ENCODE measurements at regions not wholly inside any gene's neighbourhood (a gene's known extent, or its start where the extent isn't known, plus 50 kb on each side); places are given as distances from the start of the nearest gene placed in this dataset.

GRCh38 chr18:51523671-51524070, 326.2 kb upstream of the MEX3C start:
- ATAC-seq (no peak), DNase-seq (no peak)
- no peaks in the 10 kb centered on the region for H3K4me1 ChIP-seq
- intact Hi-C loops (cut with DNase I): no loop called here
- WGBS, 2 donors: 62 to 65% methylated on average over 3 of the region's 3 CpGs
- H3K9me3 ChIP-seq: no peaks in the 10 kb centered on the region
- no peaks in the 10 kb centered on the region for H3K36me3 ChIP-seq (replicated peaks in 1 of 2; ENCODE audit: insufficient read depth in 1 of 2, low read depth in 2 of 2)
- no peak overlapping the region for H3K27ac ChIP-seq
- H3K27me3 ChIP-seq: no peaks in the 10 kb centered on the region
- no peak overlapping the region for H3K4me3 ChIP-seq
- TF ChIP-seq POLR2A (IDR thresholded peaks at IDR 0.05): no peak
- TF ChIP-seq, protein P1, sequence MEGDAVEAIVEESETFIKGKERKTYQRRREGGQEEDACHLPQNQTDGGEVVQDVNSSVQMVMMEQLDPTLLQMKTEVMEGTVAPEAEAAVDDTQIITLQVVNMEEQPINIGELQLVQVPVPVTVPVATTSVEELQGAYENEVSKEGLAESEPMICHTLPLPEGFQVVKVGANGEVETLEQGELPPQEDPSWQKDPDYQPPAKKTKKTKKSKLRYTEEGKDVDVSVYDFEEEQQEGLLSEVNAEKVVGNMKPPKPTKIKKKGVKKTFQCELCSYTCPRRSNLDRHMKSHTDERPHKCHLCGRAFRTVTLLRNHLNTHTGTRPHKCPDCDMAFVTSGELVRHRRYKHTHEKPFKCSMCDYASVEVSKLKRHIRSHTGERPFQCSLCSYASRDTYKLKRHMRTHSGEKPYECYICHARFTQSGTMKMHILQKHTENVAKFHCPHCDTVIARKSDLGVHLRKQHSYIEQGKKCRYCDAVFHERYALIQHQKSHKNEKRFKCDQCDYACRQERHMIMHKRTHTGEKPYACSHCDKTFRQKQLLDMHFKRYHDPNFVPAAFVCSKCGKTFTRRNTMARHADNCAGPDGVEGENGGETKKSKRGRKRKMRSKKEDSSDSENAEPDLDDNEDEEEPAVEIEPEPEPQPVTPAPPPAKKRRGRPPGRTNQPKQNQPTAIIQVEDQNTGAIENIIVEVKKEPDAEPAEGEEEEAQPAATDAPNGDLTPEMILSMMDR (IDR thresholded peaks at IDR 0.05): no peak

- Histone ChIP-seq H3K4me1 (no peaks in the 10 kb centered on the region), H3K27ac (no peak overlapping the region), H3K9me3 (no peaks in the 10 kb centered on the region), H3K36me3 (replicated peaks in 1 of 2; ENCODE audit: insufficient read depth in 1 of 2, low read depth in 2 of 2) (no peaks in the 10 kb centered on the region), H3K4me3 (no peak overlapping the region), H3K27me3 (no peaks in the 10 kb centered on the region)
- intact Hi-C loops (cut with DNase I): no loop called here
- 69 to 72% methylated on average over 4 of the region's 4 CpGs for WGBS, 2 donors
- TF ChIP-seq, protein P1 (IDR thresholded peaks at IDR 0.05): no peak
- TF ChIP-seq POLR2A (IDR thresholded peaks at IDR 0.05): no peak
- no peak for ATAC-seq
- no peak for DNase-seq
Observed at GRCh38 chr18:51525453-51526225, 328.2 kb upstream of the MEX3C start.

GRCh38 chr18:51527826-51528225, 330.3 kb upstream of the MEX3C start:
- 66 to 79% methylated on average over 1 of the region's 1 CpG for WGBS, 2 donors

DNA sequence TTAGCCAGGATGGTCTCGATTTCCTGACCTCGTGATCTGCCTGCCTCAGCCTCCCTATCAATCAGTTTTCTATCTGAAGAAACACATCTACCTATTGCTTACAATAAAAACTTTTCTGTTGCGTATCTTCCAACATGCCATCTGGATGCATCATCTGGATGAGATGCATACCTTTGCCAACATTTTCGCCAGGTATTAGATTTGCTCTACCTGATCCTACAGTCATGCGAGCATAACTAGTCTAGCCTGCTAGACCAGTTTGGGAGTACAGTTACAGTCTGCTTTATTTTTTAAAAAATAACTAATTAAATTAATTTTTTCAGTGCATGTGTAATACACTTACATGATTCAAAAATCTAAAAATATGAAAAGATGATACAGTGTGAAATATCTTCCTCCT, 334.0 kb upstream of the MEX3C start:
- TF ChIP-seq, protein P1 (IDR thresholded peaks at IDR 0.05): no peak
- no peak for TF ChIP-seq POLR2A (IDR thresholded peaks at IDR 0.05)
- DNase-seq: no peak
- H3K36me3 ChIP-seq (replicated peaks in 1 of 2; ENCODE audit: insufficient read depth in 1 of 2, low read depth in 2 of 2): no peaks in the 10 kb centered on the region
- intact Hi-C loops (cut with DNase I): no loop called here
- WGBS, 2 donors: 64 to 69% methylated on average over 5 of the region's 5 CpGs
- H3K9me3 ChIP-seq: no peaks in the 10 kb centered on the region
- no peak overlapping the region for H3K27ac ChIP-seq
- ATAC-seq: no peak
- no peaks in the 10 kb centered on the region for H3K4me1 ChIP-seq
- H3K27me3 ChIP-seq: no peaks in the 10 kb centered on the region
- no peak overlapping the region for H3K4me3 ChIP-seq

More at GRCh38 chr18:51527826-51528225, 330.3 kb upstream of the MEX3C start:
- Histone ChIP-seq H3K4me3 (no peak overlapping the region), H3K27ac (no peak overlapping the region), H3K4me1 (no peaks in the 10 kb centered on the region), H3K27me3 (no peaks in the 10 kb centered on the region), H3K36me3 (replicated peaks in 1 of 2; ENCODE audit: insufficient read depth in 1 of 2, low read depth in 2 of 2) (no peaks in the 10 kb centered on the region), H3K9me3 (no peaks in the 10 kb centered on the region)
- ATAC-seq (no peak), DNase-seq (no peak)
- intact Hi-C loops (cut with DNase I): no loop called here
- TF ChIP-seq POLR2A (IDR thresholded peaks at IDR 0.05): no peak
- TF ChIP-seq, protein P1 (IDR thresholded peaks at IDR 0.05): no peak

DNA sequence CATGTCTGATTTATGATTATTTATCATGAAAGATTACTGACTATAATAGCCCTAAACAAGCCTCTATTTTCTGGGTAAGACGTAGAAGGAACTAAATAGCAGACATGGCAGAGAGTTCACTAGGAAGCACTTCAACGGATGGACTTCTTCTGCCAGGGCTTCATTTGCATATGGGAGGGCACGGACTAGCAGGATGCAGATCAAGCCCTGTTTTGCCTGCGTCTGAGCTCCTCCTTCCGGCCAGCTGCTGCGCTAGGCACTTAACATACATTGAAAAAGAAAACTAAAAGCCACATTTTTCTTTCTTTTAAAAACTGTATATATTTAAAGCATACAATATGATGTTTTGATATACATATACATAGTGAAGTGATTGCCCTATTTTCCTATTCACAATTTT, 340.0 kb upstream of the MEX3C start:
- Histone ChIP-seq H3K4me3 (no peak overlapping the region), H3K27ac (no peak overlapping the region), H3K4me1 (no peaks in the 10 kb centered on the region), H3K9me3 (no peaks in the 10 kb centered on the region), H3K36me3 (replicated peaks in 1 of 2; ENCODE audit: insufficient read depth in 1 of 2, low read depth in 2 of 2) (no peaks in the 10 kb centered on the region), H3K27me3 (no peaks in the 10 kb centered on the region)
- TF ChIP-seq, protein P1 (IDR thresholded peaks at IDR 0.05): peak in 5 of 7 experiments; percentile 19 to 56 (median 45)
- TF ChIP-seq POLR2A (IDR thresholded peaks at IDR 0.05): no peak
- 7 to 17% methylated on average over 6 of the region's 6 CpGs for WGBS, 2 donors
- ATAC-seq: peak; percentile 67
- peak; percentile 59 to 79 (median 68) for DNase-seq
- intact Hi-C loops (cut with DNase I): no loop called here

Data from body of pancreas (tissue), 4 donors.